HG03354 (cell line): ENCODE measurements at regions not wholly inside any gene's neighbourhood (a gene's known extent, or its start where the extent isn't known, plus 50 kb on each side); places are given as distances from the start of the nearest gene placed in this dataset.
"Not testable (repeated sequence)": the region's sequence is repeated elsewhere in the genome, so short reads cannot be mapped to it uniquely, and the experiment has no call there.

Source experiments
- ATAC-seq: cut with Tn5 transposase; IDR thresholded peaks from one replicate; pipeline ENCODE4 v1.9.1; 2021; ENCODE audit warnings: mild to moderate bottlenecking; ENCODE audit not compliant: unreplicated experiment, poor library complexity, severe bottlenecking

DNA sequence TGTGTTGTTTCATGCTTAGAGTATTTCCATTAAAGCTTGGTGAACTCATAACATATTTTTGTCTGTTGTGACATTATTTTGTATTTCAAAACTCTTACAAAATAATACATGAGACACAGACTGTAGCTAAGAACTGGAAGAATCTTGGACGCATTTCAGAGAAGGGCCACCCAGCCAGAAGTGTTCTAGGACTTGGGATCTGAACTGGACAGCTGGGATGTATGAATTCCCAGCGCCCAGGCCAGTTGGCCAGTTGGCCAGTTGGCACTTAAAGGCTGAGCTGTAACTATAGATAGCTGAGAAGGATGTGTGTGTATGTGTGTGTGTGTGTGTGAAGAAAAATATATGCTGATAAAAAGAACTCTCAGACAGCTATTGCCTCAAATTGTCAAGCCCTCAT lies 193.4 kb upstream of the GPR101 start:
- ATAC-seq = no peak

DNA sequence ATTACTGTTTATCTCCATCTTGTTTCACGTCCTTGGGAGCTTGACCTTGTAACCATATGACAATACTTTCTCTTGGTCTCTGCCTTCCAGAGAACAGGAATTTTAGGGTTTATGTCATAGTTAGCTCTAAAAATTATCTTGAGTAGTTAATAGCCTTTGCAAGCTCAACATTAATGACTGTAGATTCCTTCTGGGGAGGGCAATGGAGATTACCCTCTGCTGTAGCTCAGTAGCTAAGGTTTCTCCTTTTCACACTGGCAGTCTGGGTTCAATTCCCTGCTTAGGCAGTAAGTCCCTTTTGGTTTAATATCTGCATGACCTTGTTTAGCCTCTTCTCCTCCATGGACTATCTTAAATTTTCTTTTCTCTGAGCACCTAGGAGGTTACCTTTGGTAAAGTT lies 181.7 kb upstream of the GPR101 start:
- ATAC-seq = no peak

DNA sequence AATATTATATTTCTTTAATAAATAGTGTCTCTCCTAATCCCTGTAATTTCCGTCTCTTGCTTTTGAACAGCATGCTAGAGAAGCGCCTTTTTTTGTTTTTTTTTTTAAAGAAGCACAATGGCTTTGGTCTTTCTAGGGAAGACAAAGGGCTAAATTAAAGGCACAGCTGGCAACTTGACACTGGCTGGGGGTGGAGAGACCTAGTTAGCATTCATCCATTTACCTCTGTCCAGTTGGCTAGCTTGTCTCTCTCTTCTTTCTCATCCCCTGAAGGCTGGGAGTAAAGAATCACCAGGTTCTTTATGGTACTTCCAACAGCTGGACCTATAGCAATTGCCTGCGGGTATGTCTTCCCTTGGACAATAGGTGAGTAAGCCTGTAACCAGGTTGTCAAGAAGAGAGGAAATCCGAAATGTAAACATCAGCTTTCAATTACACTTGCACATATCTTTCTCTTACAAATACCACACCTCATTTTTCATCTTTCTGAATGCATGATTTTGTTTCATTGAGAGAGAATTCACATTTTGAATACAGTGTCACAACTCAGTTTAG lies 178.4 kb upstream of the GPR101 start:
- no peak for ATAC-seq

DNA sequence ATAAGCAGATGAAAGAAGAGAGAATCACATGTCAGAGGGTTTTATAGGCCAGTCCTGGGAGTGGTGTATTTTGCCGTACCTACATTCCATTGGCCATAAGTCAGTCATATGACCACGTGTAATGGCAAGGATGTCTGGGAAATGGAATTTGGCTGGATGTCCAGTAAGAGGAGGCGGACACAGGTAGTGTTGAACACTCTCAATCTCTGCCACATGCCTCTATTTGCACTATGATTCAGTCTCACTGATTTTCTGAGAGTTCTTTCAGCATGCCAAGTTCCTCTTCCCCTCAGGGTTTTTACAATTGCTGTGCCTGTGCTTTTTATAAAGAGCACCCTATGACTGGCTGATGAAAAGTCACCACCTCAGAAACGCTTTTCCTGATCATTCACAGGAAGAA lies 164.2 kb upstream of the GPR101 start:
- ATAC-seq = no peak

DNA sequence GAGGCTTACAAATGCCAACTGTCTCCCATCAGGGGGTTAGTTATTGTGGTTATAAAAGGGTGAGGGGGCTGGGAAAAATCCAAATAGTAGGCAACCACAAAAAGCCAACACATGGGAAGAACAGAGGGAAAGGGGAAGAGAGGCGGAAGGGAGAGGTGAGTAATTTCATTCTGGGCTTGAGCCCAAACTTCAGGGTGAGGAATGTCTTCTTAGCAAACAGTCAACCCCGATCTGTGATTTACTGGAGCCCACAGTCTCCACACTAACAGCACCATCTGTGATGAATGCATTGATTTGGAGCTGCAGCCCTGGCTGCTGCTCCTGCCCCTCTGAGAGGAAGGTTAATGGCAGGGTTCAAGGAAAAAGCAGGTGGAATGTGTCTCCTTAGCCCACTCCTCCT lies 162.2 kb upstream of the GPR101 start:
- no peak for ATAC-seq

DNA sequence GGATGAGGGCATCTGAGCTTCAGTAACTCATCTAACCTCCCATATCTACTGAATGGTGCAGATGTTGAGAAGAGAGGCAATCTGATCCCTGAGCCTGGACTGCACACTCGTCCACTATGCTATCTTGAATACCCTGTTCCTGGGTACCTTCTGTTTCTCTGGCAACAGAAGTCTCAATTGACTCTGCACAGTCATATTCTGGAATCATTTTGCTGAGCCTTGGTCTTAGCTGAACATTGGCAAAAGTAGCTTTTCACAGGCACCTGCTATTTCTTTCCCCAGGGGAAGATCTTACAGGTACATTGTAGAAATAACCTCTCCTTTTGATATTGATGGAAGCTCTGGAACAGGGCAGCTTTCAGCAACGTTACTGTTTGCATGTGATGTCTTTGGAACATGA lies 161.5 kb upstream of the GPR101 start:
- ATAC-seq = no peak

DNA sequence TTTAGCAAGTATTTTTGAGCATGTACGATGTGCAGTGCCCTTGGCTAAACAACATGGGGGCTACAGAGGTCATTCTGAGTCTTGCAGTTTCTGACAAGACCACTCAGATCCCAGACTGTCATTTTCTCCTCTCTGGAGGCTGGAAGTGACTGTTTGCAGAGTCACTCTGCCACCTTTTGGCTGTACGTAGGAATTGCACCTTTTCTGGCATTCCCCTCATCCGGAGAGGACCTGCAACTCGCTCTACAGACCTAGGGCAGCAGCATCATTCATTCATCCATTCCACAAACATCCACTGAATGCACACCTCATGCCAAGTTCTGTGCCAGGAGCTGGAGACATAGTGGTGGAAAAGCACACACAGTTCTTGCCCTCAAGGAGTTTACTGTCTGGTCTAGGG lies 160.4 kb upstream of the GPR101 start:
- peak; percentile 70 for ATAC-seq

DNA sequence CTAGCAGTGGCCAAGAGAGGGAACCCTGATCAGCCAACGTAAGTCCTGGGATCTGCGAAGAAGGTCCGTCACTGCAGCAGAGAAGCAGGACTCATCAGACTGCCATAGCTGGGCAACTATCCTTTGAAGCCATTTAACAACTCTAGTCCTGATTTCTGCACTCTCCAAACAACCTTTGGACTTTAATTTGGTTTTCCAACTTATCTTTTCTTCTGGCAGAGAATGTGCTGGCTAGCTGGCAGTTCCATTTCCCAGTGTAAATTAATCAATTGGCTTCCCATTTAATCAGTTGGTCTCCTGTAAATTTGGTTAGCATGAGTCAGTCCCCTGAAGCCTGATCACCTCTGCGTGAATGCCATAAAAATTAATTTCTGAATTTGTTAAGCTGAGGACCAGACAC lies 153.7 kb upstream of the GPR101 start:
- ATAC-seq = no peak

DNA sequence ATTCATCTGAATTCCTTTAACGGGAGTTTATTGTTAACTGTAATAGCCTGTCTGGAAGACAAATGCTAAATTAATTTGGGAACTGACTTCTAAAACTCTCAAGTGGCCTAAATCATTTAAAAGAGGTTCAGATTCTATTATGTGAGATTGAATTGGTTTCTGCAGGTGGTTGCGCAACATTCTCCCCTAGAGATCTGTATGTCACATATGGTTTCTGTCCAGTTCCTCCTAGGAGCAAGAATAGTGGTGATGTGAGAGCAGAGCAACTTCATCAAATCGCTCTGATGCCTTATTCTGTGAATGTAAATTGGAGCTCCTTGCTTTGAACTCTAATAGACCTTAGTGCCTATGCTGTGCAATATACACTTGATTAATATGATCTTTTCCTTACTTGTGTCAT lies 144.6 kb upstream of the GPR101 start:
- no peak for ATAC-seq

DNA sequence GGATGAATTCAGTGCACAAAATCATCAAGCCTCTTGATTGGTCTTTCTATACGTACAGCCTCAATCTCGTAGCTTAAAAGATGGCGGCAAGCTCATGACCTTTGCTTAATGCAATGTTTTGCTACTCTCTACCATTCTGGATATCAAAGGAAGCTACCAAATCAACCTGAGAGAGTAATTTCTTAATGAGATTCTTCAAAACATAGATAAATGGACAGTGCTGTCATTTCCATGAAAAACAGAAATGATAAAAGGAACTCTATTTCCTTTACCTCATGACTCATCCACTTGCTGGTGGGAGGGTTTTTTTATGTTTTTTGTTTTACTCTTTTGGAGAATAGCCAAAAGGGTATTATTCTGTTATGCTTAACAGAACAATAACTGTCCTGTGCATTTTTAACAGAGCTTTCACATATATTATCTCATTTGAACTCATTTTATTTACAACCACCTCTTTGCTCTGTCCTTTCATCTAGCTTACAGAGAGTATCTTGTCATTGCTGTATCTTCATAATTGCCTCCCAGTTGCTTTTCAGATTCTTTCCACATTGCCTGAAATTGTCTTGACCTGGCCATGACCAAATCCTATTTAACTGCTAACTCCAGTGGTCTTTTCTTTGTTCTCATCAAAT lies 138.6 kb upstream of the GPR101 start:
- no peak for ATAC-seq

DNA sequence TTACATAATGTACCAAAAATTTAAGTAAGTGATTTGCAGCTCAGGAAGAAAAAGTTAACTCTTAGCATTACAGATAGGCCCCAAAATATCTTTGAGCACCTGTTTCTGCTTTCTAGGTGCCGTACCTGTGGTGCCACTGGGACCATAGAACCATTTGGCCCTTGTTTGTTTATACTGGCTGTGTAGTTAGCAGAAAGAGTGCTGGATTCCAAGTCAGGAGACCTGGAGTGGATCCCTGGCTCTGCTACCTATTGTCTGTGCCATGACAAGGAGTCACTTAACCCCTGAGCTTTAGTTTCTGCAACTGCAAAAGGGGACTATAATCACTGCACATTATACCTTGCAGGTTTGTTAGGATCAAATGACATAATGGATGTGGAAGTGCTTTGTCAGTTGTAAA lies 137.8 kb upstream of the GPR101 start:
- ATAC-seq = no peak

DNA sequence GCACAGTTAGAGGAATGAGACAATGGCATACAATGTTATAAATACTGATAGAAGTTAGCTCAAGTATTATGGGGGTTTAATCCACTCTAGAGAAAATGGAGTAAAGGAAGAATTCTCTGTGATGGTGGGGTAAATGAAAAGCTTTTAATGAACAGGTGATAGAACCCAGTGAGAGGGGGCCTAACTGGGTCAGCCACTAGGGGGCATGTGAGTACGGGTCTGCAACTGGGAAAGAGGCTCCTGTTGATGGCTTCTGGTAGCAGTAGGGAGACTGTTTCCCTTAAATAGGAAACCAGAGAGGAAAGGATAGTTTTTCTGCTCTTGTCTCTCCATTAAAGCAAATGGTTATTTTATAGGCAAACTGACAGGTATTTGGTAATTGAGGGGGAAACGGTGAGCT lies 132.8 kb upstream of the GPR101 start:
- ATAC-seq = no peak

DNA sequence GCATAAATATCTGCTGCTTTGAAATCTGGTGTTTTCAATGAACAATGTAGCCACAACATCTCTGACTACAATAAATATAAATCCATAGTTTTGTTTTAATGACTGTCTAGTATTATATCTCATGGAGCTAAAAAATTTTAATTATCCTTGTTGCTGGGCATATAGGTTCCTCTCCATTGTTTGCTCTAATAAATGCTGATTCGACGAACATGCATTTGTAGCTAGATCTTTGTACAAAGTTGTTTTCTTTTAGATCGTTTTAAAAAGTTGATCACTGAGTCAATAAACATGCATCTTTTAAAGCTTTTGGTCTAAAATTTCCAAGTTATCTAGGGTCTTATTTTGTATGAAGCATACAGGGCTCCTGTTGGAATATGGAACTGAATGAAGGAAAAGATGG lies 130.5 kb upstream of the GPR101 start:
- no peak for ATAC-seq

DNA sequence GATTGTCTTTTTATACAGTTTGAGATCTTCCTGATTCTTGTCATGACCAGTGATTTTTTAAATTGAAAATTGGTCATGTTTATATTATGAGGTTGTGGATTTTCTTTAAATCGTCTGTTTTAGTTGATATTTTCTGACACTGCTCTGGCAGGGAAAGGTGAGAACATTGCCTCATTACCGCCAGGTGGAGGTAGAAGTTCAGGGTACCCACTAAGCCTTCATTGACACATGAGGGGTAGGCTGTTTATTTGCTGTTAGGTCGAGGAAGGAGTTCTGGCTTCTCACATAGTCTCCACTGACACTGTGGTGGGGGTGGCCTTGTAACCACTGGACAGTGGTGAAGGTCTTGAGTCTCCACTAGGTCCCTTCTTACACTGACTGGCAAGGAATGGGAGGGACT lies 117.6 kb upstream of the GPR101 start:
- ATAC-seq = no peak

DNA sequence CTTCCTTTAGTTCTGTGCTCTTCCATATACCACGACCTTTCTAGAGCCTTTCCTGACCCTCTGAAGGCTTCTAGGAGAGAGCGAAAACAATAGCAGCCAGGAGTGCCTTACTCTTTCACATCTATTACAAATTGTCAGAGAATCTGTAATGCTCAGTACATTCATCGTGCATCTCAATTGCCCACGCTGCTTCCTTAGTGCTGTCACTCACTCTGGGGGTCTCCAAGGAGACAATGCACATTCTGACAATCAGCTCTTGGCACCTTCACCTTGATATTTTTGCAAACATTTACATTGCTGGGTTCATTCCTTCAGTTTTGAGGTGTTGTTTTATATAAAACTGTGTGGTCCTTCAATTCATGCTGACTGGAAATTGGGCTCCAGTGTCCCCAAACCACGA lies 110.1 kb upstream of the GPR101 start:
- ATAC-seq = no peak

DNA sequence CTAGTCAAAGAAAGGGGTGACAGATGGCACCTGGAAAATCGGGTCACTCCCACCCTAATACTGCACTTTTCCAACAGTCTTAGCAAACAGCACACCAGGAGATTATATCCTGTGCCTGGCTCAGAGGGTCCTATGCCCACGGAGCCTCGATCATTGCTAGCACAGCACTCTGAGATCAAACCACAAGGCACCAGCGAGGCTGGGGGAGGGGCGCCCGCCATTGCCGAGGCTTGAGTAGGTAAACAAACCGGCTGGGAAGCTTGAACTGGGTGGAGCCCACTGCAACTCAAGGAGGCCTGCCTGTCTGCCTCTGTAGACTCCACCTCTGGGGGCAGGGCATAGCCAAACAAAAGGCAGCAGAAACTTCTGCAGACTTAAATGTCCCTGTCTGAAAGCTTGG lies 88.9 kb upstream of the GPR101 start:
- not testable (repeated sequence) for ATAC-seq

DNA sequence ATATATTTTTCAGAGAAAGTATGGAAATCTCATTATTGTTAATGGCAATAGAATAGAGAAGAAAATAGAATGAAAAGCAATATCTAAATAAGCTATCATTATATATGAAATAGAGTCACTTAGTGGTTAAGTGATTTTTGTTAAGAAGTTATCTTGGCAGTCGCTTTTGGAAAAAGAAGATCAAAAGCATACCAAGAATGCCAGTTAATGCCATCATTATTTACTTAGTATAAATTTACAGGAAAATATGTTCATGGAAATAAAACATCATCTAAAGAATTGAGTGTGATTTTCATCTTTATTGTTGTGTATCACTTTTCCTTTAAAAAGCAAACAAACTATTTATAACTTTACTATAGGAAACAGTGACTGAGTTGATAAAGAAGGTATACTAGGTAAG lies 85.3 kb upstream of the GPR101 start:
- ATAC-seq = no peak

DNA sequence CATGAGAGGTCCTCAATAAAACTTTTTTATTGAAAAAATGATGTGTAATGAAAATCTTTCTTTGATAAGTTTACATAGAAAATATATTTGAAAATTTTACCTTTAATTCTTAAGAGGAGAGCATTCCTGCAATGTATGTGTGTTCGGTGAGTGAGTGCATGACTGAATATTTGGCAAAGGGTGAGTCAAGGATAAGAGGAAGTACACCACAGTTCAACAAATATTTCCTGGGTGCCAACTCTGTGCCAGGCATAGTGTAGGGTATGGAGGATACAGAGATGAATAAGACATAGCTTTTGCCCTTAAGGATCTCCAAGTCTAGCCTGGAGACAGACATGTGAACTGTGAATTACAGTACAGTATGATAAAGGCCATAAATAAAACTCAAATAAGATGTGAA lies 84.7 kb upstream of the GPR101 start:
- ATAC-seq = no peak

DNA sequence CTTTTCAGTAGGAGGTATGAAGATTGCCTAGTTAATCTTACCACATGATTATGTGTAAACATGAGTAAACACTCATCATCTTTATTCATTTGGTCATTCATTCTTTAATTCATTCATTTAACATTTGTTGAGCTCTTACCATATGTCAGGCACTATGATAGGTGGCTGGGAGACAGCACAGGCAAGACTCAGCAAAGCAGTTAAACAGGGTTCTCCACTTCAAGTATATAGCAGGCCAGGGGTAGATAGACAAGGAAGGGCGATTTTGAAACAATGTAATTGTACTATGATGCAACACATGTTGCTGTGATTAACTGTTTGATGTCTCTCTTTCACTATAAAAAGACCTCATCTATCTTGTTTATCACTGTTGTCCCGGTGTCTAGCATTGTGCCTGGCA lies 84.3 kb upstream of the GPR101 start:
- no peak for ATAC-seq

DNA sequence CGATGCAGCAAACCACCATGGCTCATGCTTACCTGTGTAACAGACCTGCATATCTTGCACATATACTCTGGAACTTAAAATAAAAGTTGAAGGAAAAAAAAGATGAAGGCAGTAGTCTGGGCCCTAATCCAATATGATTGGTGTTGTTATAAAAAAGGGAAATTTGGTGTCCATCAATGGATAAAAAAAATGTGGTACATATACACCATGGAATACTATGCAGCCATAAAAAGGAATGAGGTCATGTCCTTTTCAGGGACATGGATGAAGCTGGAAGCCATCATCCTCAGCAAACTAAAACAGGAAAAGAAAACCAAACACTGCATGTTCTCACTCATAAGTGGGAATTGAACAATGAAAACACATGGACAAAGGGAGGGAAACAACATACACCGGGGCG lies 74.1 kb upstream of the GPR101 start:
- not testable (repeated sequence) for ATAC-seq

DNA sequence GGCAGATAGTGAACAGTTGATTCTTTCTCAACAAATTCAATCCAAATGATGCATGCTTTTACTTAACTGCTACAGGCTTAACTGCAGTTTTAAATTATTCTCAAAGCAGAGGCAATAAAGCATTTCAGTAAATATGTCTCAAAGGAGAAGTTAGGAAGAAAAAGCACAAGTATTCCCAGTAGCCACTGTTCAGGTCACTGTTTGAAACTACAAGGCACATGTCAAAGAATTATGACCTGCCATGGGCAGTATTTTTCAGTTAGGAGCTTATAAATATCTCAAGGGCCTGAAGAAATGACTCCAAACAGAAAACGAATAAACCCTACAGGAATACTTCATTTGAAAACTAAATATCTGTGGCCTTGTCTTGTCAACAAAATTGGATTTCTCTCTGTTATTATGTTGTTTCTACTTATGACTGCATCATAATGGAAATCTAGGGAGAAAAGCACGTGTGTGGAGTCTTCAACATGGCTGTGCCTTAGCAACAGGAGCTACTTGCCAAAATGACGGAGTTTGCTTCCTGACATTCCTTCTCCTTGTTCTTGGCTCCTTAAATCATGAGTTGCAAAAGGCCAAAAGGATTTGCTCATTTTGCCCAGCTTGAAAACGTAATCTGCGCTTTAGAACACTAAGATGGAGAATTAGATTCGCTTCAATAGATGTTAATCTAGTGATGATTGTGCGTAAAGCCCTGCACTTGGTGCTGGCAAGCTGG lies 67.6 kb upstream of the GPR101 start:
- no peak for ATAC-seq
